Left cardiac atrium (tissue), 4 donors: ENCODE measurements at regions not wholly inside any gene's neighbourhood (a gene's known extent, or its start where the extent isn't known, plus 50 kb on each side); places are given as distances from the start of the nearest gene placed in this dataset.
A peak's percentile ranks its signal among the peaks of the same experiment; 100 is the strongest.

Source experiments
- ATAC-seq, 2 donors: fragments of 200-7000 bp; cut with Tn5 transposase; one replicate each; pipeline ENCODE4 v1.9.1; 2020; ENCODE audit warnings: mild to moderate bottlenecking in 2 of 2, moderate library complexity in 2 of 2
- DNase-seq: peaks from one replicate; pipeline ENCODE4 v3.0.0-alpha.2; 2020
- intact Hi-C, 2 donors: fragments of 100-400 bp; cut with DNase I; formaldehyde crosslinking; loops; one replicate each; pipeline versions ENCODE4 v1.14.1 to v1.15.1; 2022 to 2023
- donor health status: DM: no; HTN: yes; CAD: no.
- donor health status: DM: no; HTN: yes; CAD: no; lungs with severe emphysema.
- donor health status: DM: yes; HTN: yes; CAD: no.
- donor health status: Dilated cardiomyopathy.

- peak in 1 of 2 donors; percentile 19 for ATAC-seq
- intact Hi-C loops = no loop called here
- no peak for DNase-seq
Measured at GRCh38 chr2:47243596-47244323, 67.4 kb upstream of the CALM2 start.

GRCh38 chr2:47241715-47242114 is 65.4 kb upstream of the CALM2 start:
- intact Hi-C loops = no loop called here
- DNase-seq (no peak), ATAC-seq (peak in 1 of 2 donors; percentile 6)

- ATAC-seq (no peak), DNase-seq (no peak)
- intact Hi-C loops = no loop called here
Measured at GRCh38 chr2:47239119-47239969, 63.0 kb upstream of the CALM2 start.

GRCh38 chr2:47238638-47239037 is 62.3 kb upstream of the CALM2 start:
- intact Hi-C loops = no loop called here
- ATAC-seq (no peak), DNase-seq (no peak)

- ATAC-seq (peak; percentile 92 to 94), DNase-seq (peak; percentile 81)
- intact Hi-C loops = no loop called here
Measured at GRCh38 chr2:47237375-47238334, 61.3 kb upstream of the CALM2 start.

DNA sequence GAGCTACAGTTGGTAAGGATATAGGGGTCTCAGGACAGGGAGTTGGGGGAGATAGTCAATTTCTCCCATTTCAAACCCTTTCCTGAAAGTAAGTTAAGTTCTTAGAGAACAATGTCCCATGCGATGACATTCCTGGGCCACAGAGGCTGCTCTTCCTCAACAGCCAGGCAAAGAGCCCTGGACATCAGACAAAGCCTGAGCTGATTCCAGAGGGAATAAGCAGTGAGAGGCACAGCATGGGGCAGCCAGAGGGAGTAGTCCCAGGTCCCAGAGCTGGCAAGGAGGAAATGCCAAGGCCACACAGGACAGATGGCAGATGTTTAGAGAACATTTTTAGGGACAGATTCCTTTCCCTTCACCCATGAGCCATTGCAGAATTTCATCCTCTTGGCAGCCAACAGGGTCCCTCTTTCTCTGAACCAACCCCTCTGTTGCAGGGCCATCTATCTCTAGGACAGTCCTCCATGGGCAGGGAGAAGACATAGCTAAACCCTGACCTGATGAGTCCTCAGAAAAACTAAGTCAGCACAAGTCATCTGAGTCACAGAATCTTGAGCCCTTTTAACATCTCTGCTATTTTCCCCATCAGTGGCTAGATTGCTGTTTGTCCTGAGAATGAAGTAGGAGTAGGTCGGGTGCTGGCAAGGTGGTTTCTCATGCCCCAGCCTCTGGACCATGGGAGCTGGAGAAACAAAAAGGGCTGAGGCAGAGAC is 60.3 kb upstream of the CALM2 start:
- DNase-seq = no peak
- intact Hi-C loops = no loop called here
- ATAC-seq = peak in 1 of 2 donors; percentile 42

- DNase-seq = no peak
- intact Hi-C loops = no loop called here
- no peak for ATAC-seq
Measured at GRCh38 chr2:47235132-47235531, 58.8 kb upstream of the CALM2 start.

- DNase-seq (no peak), ATAC-seq (no peak)
- intact Hi-C loops = no loop called here
Measured at GRCh38 chr2:47234456-47234855, 58.1 kb upstream of the CALM2 start.

DNA sequence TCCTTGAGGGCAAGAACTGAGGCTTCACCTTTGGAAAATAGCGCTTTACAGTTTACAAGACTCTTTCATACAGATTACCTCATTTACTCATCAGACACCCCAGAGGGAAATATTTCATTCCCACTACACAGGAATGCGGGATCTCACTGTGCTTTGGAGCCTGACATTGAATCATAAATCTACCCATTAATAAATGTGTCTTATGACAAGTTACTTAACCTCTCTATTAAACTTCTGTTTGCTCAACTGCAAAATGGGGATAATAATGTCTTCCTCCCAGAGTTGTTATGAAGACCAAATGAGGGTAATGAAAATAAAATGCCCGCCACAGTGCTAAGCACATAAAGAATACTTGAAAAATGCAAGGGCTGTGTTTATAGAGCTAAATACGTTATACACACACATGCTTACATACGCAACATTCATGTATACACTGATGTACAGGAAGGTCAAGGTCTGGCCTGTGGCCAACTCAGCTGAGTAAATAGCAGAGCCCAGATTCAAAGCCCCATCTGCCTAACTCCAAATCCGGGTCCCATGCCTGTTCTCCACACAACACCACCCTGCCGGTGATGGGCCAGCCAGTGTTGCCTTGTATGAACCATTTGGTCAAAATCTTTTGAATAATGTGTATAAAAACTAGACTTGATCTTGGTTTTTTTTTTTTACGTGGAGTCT is 56.6 kb upstream of the CALM2 start:
- intact Hi-C loops = no loop called here
- ATAC-seq (no peak), DNase-seq (peak; percentile 30)

GRCh38 chr2:47230418-47230817 is 54.1 kb upstream of the CALM2 start:
- intact Hi-C loops = no loop called here
- DNase-seq = peak; percentile 80
- peak; percentile 71 to 93 for ATAC-seq

DNA sequence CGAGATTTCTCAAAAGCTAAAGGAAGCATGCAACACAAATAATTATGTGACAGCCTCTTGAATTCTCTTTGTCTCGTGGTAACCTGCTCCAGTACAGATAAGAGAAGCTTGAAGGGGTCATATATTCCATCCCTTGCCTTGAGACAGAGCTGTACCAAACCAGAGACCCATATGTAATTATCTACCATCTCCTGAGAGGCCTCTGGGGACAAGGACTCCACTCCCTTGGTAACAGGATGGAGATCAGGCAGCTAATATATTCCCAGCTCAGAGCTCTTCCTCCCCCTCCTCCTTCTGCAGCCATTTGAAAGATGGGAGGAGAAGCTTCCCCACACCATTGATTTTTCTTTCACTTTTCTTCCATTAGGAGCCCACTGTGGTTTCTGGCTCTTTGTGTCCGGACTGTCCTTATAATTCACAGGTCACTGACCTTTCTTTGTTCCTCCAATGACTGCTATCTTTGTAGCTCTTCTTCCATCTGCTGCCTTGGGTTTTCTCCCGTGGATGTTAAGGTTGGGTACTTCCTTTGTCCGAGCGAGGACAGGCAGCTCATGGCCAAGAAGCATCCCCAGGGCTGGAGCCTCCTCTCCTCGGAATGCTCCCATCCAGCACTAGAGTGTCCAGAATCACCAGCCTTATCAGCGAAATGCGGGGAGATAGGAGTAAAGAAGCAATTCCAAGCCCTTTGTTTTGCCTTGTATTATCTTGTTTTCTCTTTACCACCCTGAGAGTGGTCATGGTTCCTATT is 51.4 kb upstream of the CALM2 start:
- ATAC-seq = no peak
- intact Hi-C loops = no loop called here
- DNase-seq = no peak

GRCh38 chr2:47226923-47227220 is 50.6 kb upstream of the CALM2 start:
- ATAC-seq (no peak), DNase-seq (no peak)
- intact Hi-C loops = no loop called here

DNA sequence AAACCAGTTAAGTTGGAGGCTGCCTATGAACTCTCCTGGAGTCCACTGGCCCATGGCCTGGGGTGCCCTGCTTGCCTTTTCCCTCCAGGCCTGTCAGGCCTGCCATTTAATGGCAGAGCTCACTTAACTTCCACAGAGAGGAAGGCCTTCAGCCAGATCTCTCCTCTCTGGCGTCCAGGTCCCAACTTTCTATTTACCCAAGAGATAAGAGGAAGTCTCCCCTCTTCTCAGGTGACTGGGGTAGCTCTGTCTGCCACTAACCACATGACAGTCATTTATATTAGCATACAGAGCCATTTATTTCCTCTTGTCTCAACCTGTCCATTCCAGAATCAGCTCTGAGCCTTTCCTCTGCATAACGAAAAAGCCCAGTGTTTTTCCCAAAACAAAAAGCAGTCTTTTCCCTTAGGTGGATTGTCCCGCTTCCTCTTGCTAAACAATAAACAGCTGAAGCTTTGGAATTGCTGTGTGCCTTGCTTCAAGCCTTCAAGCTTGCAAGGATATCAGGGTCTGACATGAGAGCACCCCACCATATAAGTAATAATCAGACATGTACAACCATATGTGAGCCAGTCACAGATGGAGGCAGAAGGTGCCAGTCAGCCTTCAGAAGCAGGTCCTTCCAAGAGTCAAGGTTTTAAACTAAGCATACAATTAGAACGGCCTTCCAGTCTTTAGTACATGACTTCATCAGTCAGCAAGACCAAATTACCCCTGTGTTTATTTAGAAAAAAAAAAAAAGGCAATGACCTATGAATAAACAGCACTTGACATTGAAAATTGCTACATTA is 50.0 kb upstream of the CALM2 start:
- ATAC-seq (no peak), DNase-seq (no peak)
- intact Hi-C loops = no loop called here
